ENCODE measurements at regions not wholly inside any gene's neighbourhood (a gene's known extent, or its start where the extent isn't known, plus 50 kb on each side); places are given as distances from the start of the nearest gene placed in this dataset.

DNA sequence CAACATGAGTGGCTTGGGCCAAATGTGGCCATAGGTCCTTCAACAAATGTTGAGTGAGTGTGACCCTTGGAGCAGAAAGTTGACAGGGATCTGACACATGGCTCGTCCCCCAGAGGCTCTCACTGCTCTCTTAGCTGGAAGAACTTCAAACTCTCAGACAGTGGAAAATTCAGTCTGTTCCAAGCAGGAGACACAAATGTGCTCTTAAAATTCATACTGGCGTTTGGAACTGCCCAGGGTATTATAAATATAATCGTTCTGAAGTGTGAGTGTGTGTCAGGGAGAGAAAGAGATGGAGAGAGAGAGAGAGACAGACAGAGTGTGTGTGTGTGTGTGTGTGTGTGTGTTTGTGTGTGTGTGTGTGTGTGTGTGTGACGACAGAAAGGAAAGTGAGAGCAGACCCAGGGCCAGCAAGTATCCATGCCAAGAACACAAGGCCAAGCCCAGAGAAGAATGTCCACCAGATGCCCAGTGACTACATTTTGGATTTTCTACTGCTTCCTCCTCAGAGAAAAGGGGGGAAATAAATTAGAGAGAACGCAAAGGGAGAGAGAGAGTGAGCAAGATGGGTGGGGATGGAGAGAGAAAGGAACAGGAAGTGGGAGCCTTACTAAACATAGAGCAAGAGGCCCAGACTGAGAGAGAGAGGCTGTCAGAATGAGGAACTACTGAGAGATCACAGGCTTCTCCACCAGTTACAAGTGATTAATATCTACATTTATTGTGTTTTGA lies 193.6 kb upstream of the NUDT4 start:
- POLR2A ChIA-PET = no interaction called here
- CTCF ChIA-PET = no interaction called here

DNA sequence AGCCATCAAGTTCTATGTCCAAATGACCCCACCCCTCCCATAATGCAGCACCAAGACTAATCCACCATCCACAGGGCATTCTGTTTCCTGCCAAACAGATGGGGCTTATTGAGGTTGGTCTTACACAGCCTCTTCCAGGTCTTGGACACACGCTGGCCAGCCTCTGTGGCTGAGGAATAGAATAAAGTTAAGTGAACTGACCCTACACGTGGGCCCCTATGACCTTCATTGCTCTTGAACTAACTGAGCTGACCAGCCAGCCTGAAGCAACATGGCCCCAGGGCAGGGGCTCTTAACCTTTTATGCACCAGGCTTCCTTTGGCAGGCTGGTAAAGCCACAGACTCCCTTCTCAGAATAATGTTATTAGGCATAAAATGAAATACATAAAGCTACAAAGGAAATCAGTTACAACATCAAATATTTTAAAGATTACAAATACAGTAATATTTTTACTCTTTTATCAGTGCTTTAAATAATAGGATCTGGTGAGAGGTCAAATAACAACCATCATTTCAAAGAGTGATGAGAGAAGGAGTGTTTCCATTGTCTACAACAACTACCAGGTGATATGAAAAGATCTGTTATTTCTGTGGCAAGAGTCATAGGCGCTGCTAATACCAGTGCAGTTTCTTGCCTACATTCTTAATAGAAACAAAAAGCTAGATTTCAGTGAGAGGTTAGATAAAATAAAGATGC lies 192.9 kb upstream of the NUDT4 start:
- ChIA-PET CTCF (no interaction called here), POLR2A (no interaction called here)

DNA sequence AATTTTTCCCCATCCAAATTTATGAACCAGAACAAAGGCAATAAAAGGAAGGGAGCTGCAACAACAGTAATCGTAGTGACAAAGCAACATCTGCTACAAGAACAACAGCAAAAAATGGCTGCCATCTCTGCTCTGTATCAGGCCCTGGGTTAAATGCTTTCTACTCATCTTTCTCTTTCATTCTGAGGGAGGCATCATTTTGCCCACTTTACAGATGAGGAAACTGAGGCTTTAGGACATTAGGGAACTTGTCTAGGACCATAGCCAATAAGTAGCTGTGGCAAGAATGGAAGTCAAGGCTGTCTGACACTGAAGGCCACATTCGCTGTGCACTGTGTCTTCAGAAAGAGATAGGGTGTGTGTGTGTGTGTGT lies 192.4 kb upstream of the NUDT4 start:
- ChIA-PET POLR2A (no interaction called here), CTCF (no interaction called here)

DNA sequence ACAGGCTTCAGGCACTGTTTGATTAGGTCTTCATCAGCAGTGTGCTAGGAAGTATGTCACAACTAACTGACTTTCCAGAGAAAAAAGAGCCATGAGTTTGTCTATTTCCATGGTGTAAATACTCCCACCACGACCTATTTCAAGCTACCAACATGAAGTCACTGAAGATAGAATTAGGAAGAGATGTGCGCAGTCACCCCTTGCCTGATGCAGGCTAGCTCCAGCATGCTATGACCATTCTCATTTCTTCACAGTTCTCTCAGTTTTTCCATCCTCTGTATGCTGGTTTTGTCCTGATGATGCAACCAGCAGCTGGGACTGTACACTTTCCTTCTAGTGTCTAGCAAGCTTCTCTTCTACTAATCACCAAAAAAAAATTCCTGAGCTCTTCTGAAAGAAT lies 191.6 kb upstream of the NUDT4 start:
- ChIA-PET POLR2A (no interaction called here), CTCF (interaction anchor here (0.7 kb wide), 1 partner anchor 142 kb away, joined by 5 read pairs; no protein-coding TSS in a partner anchor)

- ChIA-PET CTCF (no interaction called here), POLR2A (no interaction called here)
Observed at GRCh38 chr12:93186621-93187020, 191.1 kb upstream of the NUDT4 start.

DNA sequence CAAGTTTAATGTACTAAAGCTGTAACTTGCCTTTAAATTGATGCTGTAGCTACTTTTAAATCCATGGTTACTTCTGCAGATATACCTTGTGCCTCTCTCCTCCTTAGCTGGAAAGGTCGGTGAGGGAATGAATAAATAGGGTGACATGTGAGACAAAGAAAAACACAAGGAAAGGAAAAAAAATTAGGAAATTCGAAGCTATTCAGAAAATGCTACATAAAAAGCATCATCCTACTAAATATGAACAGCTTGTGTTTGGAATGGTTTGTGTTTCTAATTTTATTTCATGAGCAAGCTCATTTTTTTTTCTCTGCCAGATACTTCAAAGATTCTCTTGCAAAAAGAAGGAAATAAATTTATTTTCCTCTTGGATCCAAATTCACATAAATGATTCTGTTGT lies 186.3 kb upstream of the NUDT4 start:
- CTCF ChIA-PET = no interaction called here
- POLR2A ChIA-PET = no interaction called here

- CTCF ChIA-PET = no interaction called here
- POLR2A ChIA-PET = no interaction called here
Observed at GRCh38 chr12:93191956-93192355, 185.8 kb upstream of the NUDT4 start.

DNA sequence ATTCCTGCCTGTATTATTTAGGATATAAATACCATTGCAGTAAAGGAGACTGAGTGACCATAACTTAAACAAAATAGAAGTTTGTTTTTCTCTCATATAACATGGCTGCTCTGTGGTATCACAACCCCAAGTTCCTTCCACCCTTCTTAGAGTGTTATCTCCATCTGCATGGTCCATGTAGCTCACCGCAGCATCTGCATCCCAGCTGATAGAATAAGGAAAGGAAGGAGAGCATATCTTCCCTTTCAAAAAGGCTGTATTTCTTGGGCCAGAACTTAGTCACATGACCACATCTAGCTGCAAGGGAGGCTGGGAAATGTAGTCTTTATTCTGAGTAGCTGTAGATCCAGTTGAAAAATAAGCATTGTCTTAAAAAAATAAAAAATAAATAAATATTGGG lies 184.8 kb upstream of the NUDT4 start:
- POLR2A ChIA-PET = interaction anchor here (0.6 kb wide), 1 partner anchor 56 kb away, joined by 6 read pairs; no protein-coding TSS in a partner anchor
- CTCF ChIA-PET = interaction anchor here (1.3 to 1.6 kb wide), 2 partner anchors 95 to 204 kb away, joined by 3 read pairs; no protein-coding TSS in a partner anchor

DNA sequence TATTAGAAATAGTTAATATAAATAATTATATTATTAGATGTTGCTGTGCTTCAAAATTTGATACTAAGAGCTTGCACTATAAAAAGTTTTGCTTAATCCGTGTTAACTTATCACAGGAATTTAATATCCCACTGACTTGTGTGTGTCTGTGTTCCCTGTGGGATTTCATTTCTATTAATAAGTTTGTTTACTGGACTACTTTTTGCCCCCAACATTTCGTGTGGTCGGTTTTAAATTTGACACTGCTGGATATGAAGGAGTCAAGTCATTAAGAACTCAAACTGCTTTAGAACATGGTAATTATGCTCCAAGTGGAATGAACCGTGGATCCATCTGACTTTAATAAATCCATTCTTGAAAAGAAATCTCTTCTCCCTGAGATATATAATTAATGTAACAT lies 182.2 kb upstream of the NUDT4 start:
- CTCF ChIA-PET = no interaction called here
- POLR2A ChIA-PET = no interaction called here

- POLR2A ChIA-PET = no interaction called here
- CTCF ChIA-PET = no interaction called here
Observed at GRCh38 chr12:93197067-93197593, 180.6 kb upstream of the NUDT4 start.

GRCh38 chr12:93198086-93198485 lies 179.6 kb upstream of the NUDT4 start:
- CTCF ChIA-PET = no interaction called here
- POLR2A ChIA-PET = no interaction called here

DNA sequence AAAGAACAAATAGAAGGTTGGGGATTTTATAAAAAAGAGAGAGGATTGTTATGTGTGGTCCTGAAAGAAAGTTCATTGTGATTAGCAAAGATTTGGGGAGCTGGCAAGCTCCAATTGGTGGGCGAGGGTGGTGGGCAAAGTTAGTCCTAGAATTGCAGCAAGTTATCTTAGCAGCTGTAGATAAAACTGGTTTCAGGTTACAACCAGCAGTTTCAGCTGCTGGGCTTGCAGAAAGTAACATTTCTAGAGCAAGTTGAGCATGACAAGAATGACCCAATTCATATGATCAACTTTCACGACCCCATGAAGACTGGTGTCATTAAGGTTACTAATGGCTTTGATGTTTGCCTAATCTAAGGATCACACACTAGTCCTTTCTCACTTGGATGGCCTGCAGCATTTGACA lies 177.9 kb upstream of the NUDT4 start:
- ChIA-PET CTCF (no interaction called here), POLR2A (no interaction called here)

DNA sequence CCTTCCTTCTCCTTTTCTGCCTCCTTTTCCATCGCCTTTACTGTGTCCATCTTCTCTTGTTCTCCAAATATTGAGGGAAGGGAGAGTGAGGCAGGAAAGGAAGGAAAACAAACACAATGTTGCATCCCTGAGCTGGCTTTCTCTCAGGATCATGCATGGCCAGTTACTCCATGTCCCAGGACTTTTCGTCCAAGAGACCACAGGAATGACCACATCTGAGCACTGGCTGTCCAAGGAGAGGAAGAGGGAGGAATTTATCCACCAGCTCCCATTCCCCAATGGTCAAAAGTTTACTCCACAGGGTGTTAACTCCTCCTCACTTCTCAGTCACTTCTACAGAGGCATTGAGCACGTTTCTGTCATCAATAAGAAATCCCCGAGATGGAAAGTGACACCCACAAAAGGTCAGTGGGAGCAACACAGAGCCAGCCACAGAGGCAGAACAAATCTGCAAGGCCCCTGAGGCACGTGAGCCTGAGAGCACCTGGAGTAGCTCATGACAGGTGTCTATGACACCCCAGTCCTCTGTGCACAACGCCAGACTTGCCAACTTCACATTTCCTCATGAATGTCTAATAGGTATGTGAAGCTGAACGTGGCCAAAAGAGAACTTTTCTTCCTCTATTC lies 177.3 kb upstream of the NUDT4 start:
- POLR2A ChIA-PET = no interaction called here
- CTCF ChIA-PET = interaction anchor here (0.7 kb wide), 1 partner anchor 22 kb away, joined by 3 read pairs; no protein-coding TSS in a partner anchor

DNA sequence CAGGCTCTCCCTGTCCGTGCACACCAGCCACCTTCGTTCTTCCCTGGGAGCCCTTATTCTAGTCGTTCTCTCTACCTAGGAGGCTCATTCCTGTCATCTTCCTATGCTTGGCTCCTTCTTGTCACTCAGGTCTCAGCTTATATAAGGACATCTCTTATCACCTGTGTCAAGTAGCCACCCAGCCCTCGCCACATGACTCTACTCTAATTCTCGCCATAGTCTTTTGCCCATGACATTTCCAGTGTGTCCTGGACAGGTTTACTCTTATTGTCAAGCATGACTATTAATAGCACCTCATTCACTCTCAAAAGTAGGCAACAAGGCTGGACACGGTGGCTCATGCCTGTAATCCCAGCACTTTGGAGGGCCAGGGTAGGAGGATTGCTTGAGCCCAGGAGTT lies 175.7 kb upstream of the NUDT4 start:
- POLR2A ChIA-PET = no interaction called here
- CTCF ChIA-PET = no interaction called here

GRCh38 chr12:93202688-93203087 lies 175.0 kb upstream of the NUDT4 start:
- POLR2A ChIA-PET = no interaction called here
- CTCF ChIA-PET = no interaction called here

GRCh38 chr12:93203361-93203760 lies 174.4 kb upstream of the NUDT4 start:
- POLR2A ChIA-PET = no interaction called here

GRCh38 chr12:93204896-93205295 lies 172.8 kb upstream of the NUDT4 start:
- POLR2A ChIA-PET = no interaction called here
- CTCF ChIA-PET = no interaction called here

More at GRCh38 chr12:93203361-93203760, 174.4 kb upstream of the NUDT4 start:
- CTCF ChIA-PET = no interaction called here

GRCh38 chr12:93205361-93205760 lies 172.4 kb upstream of the NUDT4 start:
- ChIA-PET CTCF (no interaction called here), POLR2A (no interaction called here)

DNA sequence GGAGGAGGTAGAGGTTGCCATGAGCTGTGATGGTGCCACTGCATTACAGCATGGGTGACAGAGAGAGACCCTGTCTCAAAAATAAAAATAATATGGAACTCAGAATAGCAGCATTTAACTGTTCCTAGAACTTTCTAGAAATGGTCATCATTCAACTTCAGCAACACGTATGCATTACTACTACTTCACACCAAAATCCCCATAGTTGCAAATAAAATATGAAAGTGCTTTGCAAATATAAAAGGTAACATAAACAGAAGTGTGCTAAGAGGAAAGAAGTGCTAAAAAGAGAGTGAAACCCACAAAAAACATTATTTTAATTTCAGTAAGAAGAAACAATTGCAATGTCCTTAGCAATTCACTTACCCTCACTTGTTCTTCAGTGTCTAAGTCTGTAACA lies 169.7 kb upstream of the NUDT4 start:
- ChIA-PET POLR2A (no interaction called here), CTCF (no interaction called here)

- CTCF ChIA-PET = no interaction called here
- POLR2A ChIA-PET = no interaction called here
Observed at GRCh38 chr12:93214523-93215289, 163.0 kb upstream of the NUDT4 start.

- CTCF ChIA-PET = no interaction called here
- POLR2A ChIA-PET = no interaction called here
Observed at GRCh38 chr12:93215290-93215678, 162.4 kb upstream of the NUDT4 start.
